ENCODE measurements at regions not wholly inside any gene's neighbourhood (a gene's known extent, or its start where the extent isn't known, plus 50 kb on each side); places are given as distances from the start of the nearest gene placed in this dataset.
"Not testable (repeated sequence)": the region's sequence is repeated elsewhere in the genome, so short reads cannot be mapped to it uniquely, and the experiment has no call there.

- no peak for DNase-seq
These were observed 69.4 kb downstream of the SAMD9 start for GRCh38 chr7:93048136-93048930.

GRCh38 chr7:93047514-93048099, 70.2 kb downstream of the SAMD9 start:
- no peak for DNase-seq

GRCh38 chr7:93046641-93047040, 71.1 kb downstream of the SAMD9 start:
- DNase-seq: no peak

- DNase-seq: peak; percentile 40
These were observed 73.5 kb downstream of the SAMD9 start for GRCh38 chr7:93044147-93044810.

GRCh38 chr7:93043385-93043985, 74.3 kb downstream of the SAMD9 start:
- DNase-seq: peak; percentile 91

GRCh38 chr7:93040355-93040754, 77.4 kb downstream of the SAMD9 start:
- no peak for DNase-seq

- DNase-seq: no peak
These were observed 78.0 kb downstream of the SAMD9 start for GRCh38 chr7:93039786-93040185.

GRCh38 chr7:93039282-93039681, 78.5 kb downstream of the SAMD9 start:
- DNase-seq: no peak

GRCh38 chr7:93036807-93037206, 81.0 kb downstream of the SAMD9 start:
- DNase-seq: no peak

GRCh38 chr7:93036149-93036640, 81.6 kb downstream of the SAMD9 start:
- no peak for DNase-seq

- no peak for DNase-seq
These were observed 86.0 kb downstream of the SAMD9 start for GRCh38 chr7:93031795-93032194.

GRCh38 chr7:93030605-93031225, 87.1 kb downstream of the SAMD9 start:
- DNase-seq: no peak

GRCh38 chr7:93029056-93029455, 88.7 kb downstream of the SAMD9 start:
- no peak for DNase-seq

GRCh38 chr7:93028610-93029009, 89.2 kb downstream of the SAMD9 start:
- DNase-seq: no peak

- no peak for DNase-seq
These were observed 90.7 kb downstream of the SAMD9 start for GRCh38 chr7:93027044-93027443.

GRCh38 chr7:93026425-93026824, 91.4 kb downstream of the SAMD9 start:
- no peak for DNase-seq

GRCh38 chr7:93025389-93025788, 92.4 kb downstream of the SAMD9 start:
- DNase-seq: no peak

- DNase-seq: not testable (repeated sequence)
These were observed 94.8 kb downstream of the SAMD9 start for GRCh38 chr7:93022931-93023478.

- DNase-seq: no peak
These were observed 96.0 kb downstream of the SAMD9 start for GRCh38 chr7:93021748-93022147.

- DNase-seq: peak; percentile 73
These were observed 99.1 kb downstream of the SAMD9 start for GRCh38 chr7:93018716-93019115.

- DNase-seq: no peak
These were observed 100.9 kb downstream of the SAMD9 start for GRCh38 chr7:93016681-93017381.
